ENCODE measurements at regions not wholly inside any gene's neighbourhood (a gene's known extent, or its start where the extent isn't known, plus 50 kb on each side); places are given as distances from the start of the nearest gene placed in this dataset.

GRCh38 chr7:25409897-25410636 is 181.8 kb upstream of the NPVF start:
- TF ChIP-seq POLR2A (IDR thresholded peaks at IDR 0.05; ENCODE audit: low read depth, low read length), result no peak
- no peak for TF ChIP-seq TAF1 (IDR thresholded peaks at IDR 0.05; ENCODE audit: borderline replicate concordance, low read depth, low read length)
- no peak for TF ChIP-seq POLR2AphosphoS5 (IDR thresholded peaks at IDR 0.05; ENCODE audit: low read depth, low read length)
